Skin of body (tissue), 1 donor: ENCODE measurements at regions not wholly inside any gene's neighbourhood (a gene's known extent, or its start where the extent isn't known, plus 50 kb on each side); places are given as distances from the start of the nearest gene placed in this dataset.
A peak's percentile ranks its signal among the peaks of the same experiment; 100 is the strongest.

Source experiments
- DNase-seq: peaks from one replicate; lab custom pipeline; 2025; lab: John Stamatoyannopoulos, UW

DNA sequence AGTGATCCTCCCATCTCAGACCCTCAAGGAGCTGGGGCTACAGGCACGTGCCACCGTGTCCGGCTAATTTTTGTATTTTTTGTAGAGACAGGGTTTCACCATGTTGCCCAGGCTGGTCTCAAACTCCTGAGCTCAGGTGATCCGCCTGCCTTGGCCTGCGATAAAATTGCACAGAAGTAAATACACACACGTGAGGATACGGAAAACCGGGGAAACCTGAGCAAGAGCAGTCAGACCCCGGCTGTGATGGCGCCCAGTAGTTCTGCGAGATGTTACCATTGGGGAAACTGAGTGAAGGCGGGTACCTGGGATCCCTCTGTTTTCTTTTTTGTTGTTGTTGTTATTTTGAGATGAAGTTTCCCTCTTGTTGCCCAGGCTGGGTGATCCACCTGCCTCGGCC, 114.9 kb downstream of the C9orf50 start:
- no peak for DNase-seq

- no peak for DNase-seq
Measured at GRCh38 chr9:129505270-129505902, 115.5 kb downstream of the C9orf50 start.

GRCh38 chr9:129504404-129504803, 116.5 kb downstream of the C9orf50 start:
- DNase-seq, result no peak

GRCh38 chr9:129501771-129502319, 119.1 kb downstream of the C9orf50 start:
- DNase-seq, result no peak

- DNase-seq, result no peak
Measured at GRCh38 chr9:129500863-129501770, 119.8 kb downstream of the C9orf50 start.

GRCh38 chr9:129500161-129500862, 120.6 kb downstream of the C9orf50 start:
- DNase-seq, result peak; percentile 49

DNA sequence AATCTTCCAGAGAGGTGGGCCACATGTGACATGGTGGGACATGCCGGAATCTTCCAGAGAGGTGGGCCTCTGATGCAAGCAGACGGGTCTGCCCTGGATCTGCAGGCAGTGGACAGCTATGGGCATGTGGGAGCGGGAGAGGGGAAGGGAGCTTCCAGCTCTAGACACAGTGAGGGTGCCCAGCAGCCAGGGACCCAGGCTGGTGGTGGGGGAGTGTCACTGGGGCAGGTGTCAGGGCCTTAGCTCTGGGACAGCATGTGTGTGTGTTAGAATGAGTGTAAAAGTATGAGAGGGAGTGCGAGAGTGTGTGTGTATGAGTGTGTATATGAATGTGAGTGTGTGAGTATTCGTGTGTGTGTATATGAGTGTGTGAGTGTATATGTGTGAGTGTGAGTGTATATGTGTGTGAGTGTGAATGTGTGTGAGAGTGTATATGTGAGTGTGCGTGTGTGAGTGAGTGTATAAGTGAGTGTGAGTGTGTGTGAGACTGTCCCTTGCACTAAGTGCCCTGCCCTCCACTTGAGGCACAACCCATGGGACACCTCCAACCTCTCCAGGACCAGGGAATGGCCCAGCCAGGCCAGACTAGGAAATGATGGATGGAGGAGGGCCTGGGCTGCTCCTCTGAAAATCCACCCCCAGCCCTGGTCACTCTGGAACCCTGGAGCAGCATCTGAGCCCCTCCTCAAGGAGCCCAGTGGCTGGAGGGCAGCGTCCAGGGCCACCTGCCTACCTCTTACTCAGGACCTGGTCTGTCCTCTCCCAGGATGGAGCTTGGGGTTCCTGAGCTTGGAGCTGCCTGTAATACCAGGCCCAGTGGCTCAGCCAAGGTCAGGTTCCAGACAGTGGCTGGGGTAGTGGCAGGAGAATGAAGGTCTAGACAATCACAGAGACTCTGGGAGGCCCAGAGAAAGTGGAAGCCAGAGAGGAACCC, 122.2 kb downstream of the C9orf50 start:
- no peak for DNase-seq

DNA sequence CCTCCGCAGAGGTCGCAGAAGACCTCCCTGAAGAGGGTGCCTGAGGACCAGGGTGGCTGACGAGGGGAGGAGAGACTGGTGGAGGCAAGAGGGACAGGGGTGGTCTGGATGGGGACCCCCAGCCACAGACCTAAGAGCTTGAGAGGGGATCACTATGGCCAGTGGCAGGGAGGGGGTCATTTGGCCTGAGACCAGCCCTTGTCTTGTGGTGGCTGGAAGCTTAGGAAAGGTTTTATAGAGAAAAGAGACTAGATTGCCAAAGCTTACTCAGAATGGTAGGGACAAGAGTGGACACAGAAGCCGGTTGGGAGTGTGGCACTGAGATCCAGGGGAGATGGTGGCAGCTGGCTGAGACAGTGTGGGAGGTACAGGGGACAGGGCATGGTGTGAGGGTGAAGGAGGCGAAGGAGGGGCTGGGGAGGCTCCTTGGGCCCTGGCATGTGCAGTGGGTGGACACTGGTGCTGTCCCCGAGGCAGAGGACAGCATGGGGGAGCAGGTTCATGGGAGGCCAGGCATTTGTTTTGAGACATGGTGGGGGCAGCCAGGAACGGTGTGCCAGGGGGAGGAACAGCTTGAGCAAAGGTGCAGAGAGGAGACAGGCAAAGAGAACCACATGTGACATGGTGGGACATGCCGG, 123.0 kb downstream of the C9orf50 start:
- DNase-seq, result no peak

DNA sequence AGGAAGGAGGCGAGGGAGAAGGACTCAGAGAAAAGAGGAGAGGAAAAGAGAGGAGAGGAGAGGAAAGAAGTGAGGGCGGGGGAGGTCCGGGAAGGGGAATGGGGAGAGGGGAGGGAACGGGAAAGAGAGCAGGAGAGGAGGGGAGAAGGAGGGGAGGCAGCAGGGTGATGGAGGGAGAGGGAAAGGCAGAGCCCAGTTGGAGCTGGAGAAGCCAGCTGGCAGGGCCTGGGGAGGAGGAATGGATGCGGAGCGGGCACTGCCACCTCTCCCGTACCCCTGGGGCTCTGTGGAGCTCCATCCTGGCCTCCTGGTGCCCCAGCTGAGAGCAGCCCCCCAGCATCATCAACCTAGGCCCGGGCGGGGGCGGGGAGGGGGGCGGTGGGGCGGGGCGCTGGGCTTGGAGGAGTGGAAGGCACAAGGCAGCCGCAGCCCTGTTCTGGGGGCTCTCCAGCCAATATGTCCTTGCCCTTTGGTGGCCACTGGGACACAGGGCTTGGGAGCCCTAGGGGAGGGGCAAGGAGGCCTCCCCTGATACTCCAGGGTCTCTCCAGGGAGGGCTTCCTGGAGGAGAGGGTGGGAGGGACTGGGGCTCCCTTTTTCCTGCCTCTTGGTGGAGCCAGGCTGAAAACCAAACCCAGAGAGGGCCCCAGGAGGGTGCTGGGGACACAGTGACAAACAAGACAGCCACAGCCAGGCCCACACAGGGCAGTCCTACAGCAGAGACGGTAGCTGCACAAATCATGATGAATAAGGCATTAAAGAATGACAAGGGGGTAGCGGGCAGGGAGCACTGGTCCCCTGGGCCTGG, 123.7 kb downstream of the C9orf50 start:
- DNase-seq, result no peak

- DNase-seq, result peak; percentile 94
Measured at GRCh38 chr9:129496473-129497004, 124.4 kb downstream of the C9orf50 start.

DNA sequence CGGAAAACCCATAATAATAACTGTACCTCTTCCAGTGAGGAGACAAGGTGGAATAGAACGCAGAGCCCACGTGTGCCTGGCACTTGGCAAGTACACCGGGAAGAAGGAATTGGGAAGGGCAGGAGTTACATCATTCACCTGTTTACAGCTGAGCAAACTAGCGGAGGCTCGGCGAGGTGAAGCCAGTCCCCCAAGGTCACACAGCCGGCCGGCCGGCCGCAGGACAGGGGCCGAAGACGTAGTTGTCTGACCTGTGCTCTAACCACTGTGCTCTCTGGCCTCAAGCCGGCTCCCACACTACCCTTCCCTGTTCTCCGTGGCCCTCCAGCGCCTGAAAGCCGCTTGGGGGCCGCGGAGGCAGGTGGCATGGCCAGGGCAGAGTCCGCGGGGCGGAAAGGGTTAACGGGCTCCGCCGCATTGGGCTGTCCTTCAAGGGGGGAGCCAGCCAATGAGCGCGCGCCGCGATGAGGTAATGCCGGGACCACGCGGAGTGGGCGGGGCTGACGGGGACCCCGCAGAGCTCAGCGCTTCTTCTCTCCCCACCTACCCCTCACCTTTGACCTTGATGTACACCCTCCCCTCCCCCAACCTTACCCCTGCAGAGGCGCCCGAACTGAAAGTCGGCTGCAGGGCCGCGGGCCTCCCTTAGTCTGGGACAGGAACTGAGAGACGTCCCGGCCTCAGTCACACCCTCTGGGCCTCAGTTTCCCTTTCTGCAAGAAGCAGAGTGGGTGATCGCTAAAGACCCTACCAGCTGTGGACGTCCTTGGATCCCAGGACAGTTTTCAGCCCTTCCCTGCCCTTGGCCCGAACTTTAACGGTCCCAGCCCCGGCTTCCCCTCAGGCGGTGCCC, 125.1 kb downstream of the C9orf50 start:
- DNase-seq, result peak; percentile 93

- DNase-seq, result no peak
Measured at GRCh38 chr9:129494113-129494789, 126.7 kb downstream of the C9orf50 start.

GRCh38 chr9:129493706-129494047, 127.2 kb downstream of the C9orf50 start:
- no peak for DNase-seq

- no peak for DNase-seq
Measured at GRCh38 chr9:129493002-129493705, 127.7 kb downstream of the C9orf50 start.

GRCh38 chr9:129491487-129491855, 129.4 kb downstream of the C9orf50 start:
- peak; percentile 38 for DNase-seq

DNA sequence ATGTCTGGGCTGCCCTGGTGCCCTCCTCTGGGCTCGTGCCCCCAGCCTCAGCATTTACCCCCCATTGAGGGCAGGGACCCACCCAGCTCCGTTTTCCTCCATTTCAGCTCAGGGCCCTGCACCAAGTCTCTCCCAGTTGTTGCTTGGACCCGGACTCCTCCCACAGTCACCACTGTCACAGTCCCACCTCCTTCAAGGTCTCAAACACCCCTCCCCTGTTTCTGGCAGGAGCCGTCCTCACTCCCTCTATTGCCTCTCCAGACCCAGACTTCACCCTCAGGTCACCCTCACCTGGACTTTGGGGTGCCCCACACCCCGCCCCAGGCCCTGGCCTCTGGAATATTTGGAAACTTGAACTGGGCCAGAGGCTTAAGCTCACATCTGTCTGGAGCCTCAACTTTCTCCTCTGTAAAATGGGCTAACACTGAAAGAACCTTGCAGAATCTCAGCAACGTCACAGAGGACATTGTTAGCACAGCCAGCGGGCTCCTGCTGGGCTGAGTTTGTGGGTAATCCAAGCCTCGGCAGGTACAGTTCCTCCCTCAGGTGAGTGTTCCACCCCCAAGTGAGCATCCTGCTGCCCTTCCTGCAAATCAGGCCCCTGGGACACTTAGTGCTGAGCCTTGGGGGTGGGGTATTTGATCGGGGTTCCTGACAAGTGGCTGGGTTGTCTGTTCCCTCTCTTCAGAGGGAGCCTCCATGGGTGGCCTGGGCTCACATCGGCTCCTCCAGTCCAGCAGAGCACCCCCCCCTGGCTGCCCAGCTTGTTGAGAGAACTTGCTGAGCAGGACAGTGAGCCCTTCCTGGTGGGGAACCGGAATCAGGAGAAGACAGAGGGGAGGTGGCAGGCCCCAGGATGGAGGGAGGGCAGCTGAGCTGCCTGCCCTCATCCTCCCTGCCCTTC, 130.1 kb downstream of the C9orf50 start:
- no peak for DNase-seq
